GM12878 (cell line): ENCODE measurements at regions not wholly inside any gene's neighbourhood (a gene's known extent, or its start where the extent isn't known, plus 50 kb on each side); places are given as distances from the start of the nearest gene placed in this dataset.

Experiments
- ATAC-seq: fragments of 200-7000 bp; cut with Tn5 transposase; 3 replicates; pipeline ENCODE4 v1.9.1; 2020; ENCODE audit warnings: mild to moderate bottlenecking, moderate library complexity
- BruUV-seq: library from RNA; stranded (reverse); fragments of 400-500 nt; replicated peaks from 2 replicates; lab custom pipeline; 2021; lab: Mats Ljungman, UMichigan
- CTCF ChIA-PET: fragments of 300-600 bp; sonication (Branson Sonifier 250); formaldehyde crosslinking; extraction: SDS; loops from one replicate; lab custom pipeline; 2021; ENCODE audit warnings: inconsistent platforms; lab: Yijun Ruan, JAX
- POLR2A ChIA-PET: fragments of 350-600 bp; formaldehyde crosslinking; extraction: SDS; loops from one replicate; lab custom pipeline; 2021; ENCODE audit warnings: inconsistent platforms; lab: Charles Lee
- RAD21 ChIA-PET: fragments of 300-600 bp; sonication (Branson Sonifier 250); formaldehyde crosslinking; loops from one replicate; lab custom pipeline; 2023; ENCODE audit warnings: antibody characterized with exemption; ENCODE audit not compliant: unreplicated experiment; lab: Charles Lee
- SMC1A ChIA-PET: fragments of 300-600 bp; sonication (Branson Sonifier 250); formaldehyde crosslinking; loops from one replicate; lab custom pipeline; 2023; ENCODE audit not compliant: unreplicated experiment, uncharacterized antibody; lab: Charles Lee
- DNase-seq: peaks from one replicate; pipeline ENCODE4 v3.0.0-alpha.2; 2011; ENCODE audit warnings: low read depth, low spot score
- FAIRE-seq: peaks from 3 replicates; lab custom pipeline; 2011; peaks lifted over from hg19 to GRCh38; lab: Jason Lieb, UNC
- H2AFZ ChIP-seq: 2 replicates; pipeline ENCODE4 v1.6.0; 2011; ENCODE audit warnings: low read depth, low read length, control low read depth; ENCODE audit not compliant: control insufficient read depth
- H3K27ac ChIP-seq: 2 replicates; pipeline ENCODE4 v1.5.1; 2011; ENCODE audit warnings: control low read depth; ENCODE audit not compliant: control insufficient read depth, insufficient read depth
- H3K27me3 ChIP-seq, 2 experiments: replicated peaks in 1 of 2; 2 replicates each; pipeline versions ENCODE4 v1.6.0 to v1.6.1; 2011; ENCODE audit warnings: low read length in 1 of 2; ENCODE audit not compliant: control insufficient read depth in 2 of 2, insufficient read depth in 2 of 2
- H3K36me3 ChIP-seq, 2 experiments: 2 replicates each; pipeline ENCODE4 v1.5.1; 2011; ENCODE audit warnings: low read length in 1 of 2; ENCODE audit not compliant: control insufficient read depth in 2 of 2, insufficient read depth in 2 of 2
- H3K4me1 ChIP-seq: 2 replicates; pipeline ENCODE4 v1.6.1; 2011; ENCODE audit warnings: mild to moderate bottlenecking, low read length, moderate library complexity, mixed read lengths; ENCODE audit not compliant: control insufficient read depth, insufficient read depth
- H3K4me2 ChIP-seq: 2 replicates; pipeline ENCODE4 v1.6.0; 2011; ENCODE audit warnings: control low read depth; ENCODE audit not compliant: control insufficient read depth, insufficient read depth
- H3K4me3 ChIP-seq: fragments of 200-600 bp; sonication (generic); 2 replicates; pipeline ENCODE4 v1.5.1; 2016
- H3K79me2 ChIP-seq: 2 replicates; pipeline ENCODE4 v1.6.0; 2011; ENCODE audit warnings: low read length; ENCODE audit not compliant: control insufficient read depth, insufficient read depth
- H3K9ac ChIP-seq: 2 replicates; pipeline ENCODE4 v1.8.0; 2011; ENCODE audit warnings: low read length, control low read depth, mixed read lengths; ENCODE audit not compliant: control insufficient read depth, insufficient read depth
- H3K9me3 ChIP-seq: replicated peaks from 3 replicates; pipeline ENCODE4 v1.5.1; 2011; ENCODE audit warnings: mild to moderate bottlenecking, low read length; ENCODE audit not compliant: control insufficient read depth, insufficient read depth
- H4K20me1 ChIP-seq: 2 replicates; pipeline ENCODE4 v1.6.0; 2011; ENCODE audit not compliant: control insufficient read depth, insufficient read depth
- BCLAF1 ChIP-seq: fragments of 450-650 bp; IDR thresholded peaks from 2 replicates; pipeline ENCODE4 v1.6.1; 2017; ENCODE audit warnings: antibody characterized with exemption, mild to moderate bottlenecking, moderate library complexity
- BHLHE40 ChIP-seq, 2 experiments: fragments of 450-650 bp in 1 of 2; IDR thresholded peaks; 2 replicates each; pipeline ENCODE4 v1.6.1; 2011 to 2017; ENCODE audit warnings: low read depth in 2 of 2, borderline replicate concordance in 1 of 2, improper control_type of control experiment in 1 of 2, low read length in 1 of 2, mild to moderate bottlenecking in 1 of 2
- EZH2 ChIP-seq: IDR thresholded peaks from 2 replicates; pipeline ENCODE4 v1.6.1; 2012; ENCODE audit warnings: low read depth, mild to moderate bottlenecking, control low read depth, inconsistent platforms, low read length, borderline replicate concordance; ENCODE audit not compliant: control insufficient read depth
- JUND ChIP-seq: IDR thresholded peaks from 2 replicates; pipeline ENCODE4 v1.6.1; 2012; ENCODE audit warnings: low read depth, mild to moderate bottlenecking, low read length, improper control_type of control experiment, moderate library complexity
- POLR2AphosphoS2 ChIP-seq: IDR thresholded peaks from 2 replicates; pipeline ENCODE4 v1.6.1; 2011; ENCODE audit warnings: low read depth, mild to moderate bottlenecking, low read length, improper control_type of control experiment, moderate library complexity
- RAD51 ChIP-seq: fragments of 450-650 bp; IDR thresholded peaks from 2 replicates; pipeline ENCODE4 v1.6.1; 2016; ENCODE audit warnings: moderate library complexity, mild to moderate bottlenecking, inconsistent platforms
- SMARCA5 ChIP-seq: fragments of 450-650 bp; IDR thresholded peaks from 2 replicates; pipeline ENCODE4 v1.6.1; 2017; ENCODE audit warnings: mild to moderate bottlenecking
- USF2 ChIP-seq: IDR thresholded peaks from 2 replicates; pipeline ENCODE4 v1.6.1; 2011; ENCODE audit warnings: low read depth, low read length, improper control_type of control experiment, borderline replicate concordance
- WGBS: methylation state at CpG from one replicate; pipeline ENCODE4 v1.1.6; 2016; ENCODE audit warnings: low lambda C conversion rate; ENCODE audit not compliant: insufficient replicate concordance, insufficient coverage; ENCODE audit errors: missing lambda C conversion rate; 5-methylcytosine and 5-hydroxymethylcytosine counted together
- in situ Hi-C: fragments of 300-500 bp; cut with MboI; formaldehyde crosslinking; loops from 9 replicates; pipeline ENCODE4 v1.14.3; 2018; ENCODE audit warnings: mixed read lengths
- intact Hi-C: fragments of 100-400 bp; cut with micrococcal nuclease; formaldehyde crosslinking; loops from one replicate; pipeline ENCODE4 v1.14.2; 2022; ENCODE audit not compliant: unreplicated experiment

- RAD21 ChIA-PET = interaction anchor here (0.7 to 0.9 kb wide), 3 partner anchors 14 to 74 kb away, joined by 3 read pairs; no protein-coding TSS in a partner anchor
- SMC1A ChIA-PET = no interaction called here
- H3K36me3 ChIP-seq = no peaks in the 10 kb centered on the region
- H4K20me1 ChIP-seq = no peaks in the 10 kb centered on the region
- in situ Hi-C loops (no loop called here), intact Hi-C loops (no loop called here)
- FAIRE-seq = no peak
- H3K79me2 ChIP-seq = no peaks in the 10 kb centered on the region
- H3K4me3 ChIP-seq = no peak overlapping the region
- H2AFZ ChIP-seq = no peak overlapping the region
- no peak for DNase-seq
- H3K4me2 ChIP-seq = no peak overlapping the region
- H3K27ac ChIP-seq = no peak overlapping the region
- no peaks in the 10 kb centered on the region; a peak in 1 of 4 replicates for H3K27me3 ChIP-seq
- peak; percentile 58 for ATAC-seq
- POLR2A ChIA-PET = interaction anchor here (0.6 kb wide), 1 partner anchor 144 kb away, joined by 5 read pairs; no protein-coding TSS in a partner anchor
- WGBS = 56% methylated on average over 19 of the region's 20 CpGs
- BruUV-seq = no TSS peak
- CTCF ChIA-PET = interaction anchor here (1.1 kb wide), 1 partner anchor 51 kb away, joined by 3 read pairs; no protein-coding TSS in a partner anchor
- peak; percentile 55; the same call in 1 of the 2 replicates for TF ChIP-seq RAD51
- TF ChIP-seq POLR2AphosphoS2 = no peak
- TF ChIP-seq JUND = no peak
- 0 out of 4 replicates have a peak, but pooled peaks of 1 of the 2 experiments have one; percentile 12 for TF ChIP-seq BHLHE40 (IDR thresholded peaks at IDR 0.05; ENCODE audit: borderline replicate concordance in 1 of 2, low read depth in 2 of 2, low read length in 1 of 2)
- no peak for TF ChIP-seq SMARCA5
- no peak for TF ChIP-seq USF2
- TF ChIP-seq BCLAF1 = no peak
- TF ChIP-seq EZH2 = no peak
- no peaks in the 10 kb centered on the region for H3K4me1 ChIP-seq
- no peak overlapping the region for H3K9ac ChIP-seq
- peaks cover 3% of the 10 kb centered on the region; the same call in 1 of the 3 replicates for H3K9me3 ChIP-seq
Measured at GRCh38 chr16:85541980-85542900, 70.9 kb upstream of the GSE1 start.
